HEK293T (cell line): ENCODE measurements at regions not wholly inside any gene's neighbourhood (a gene's known extent, or its start where the extent isn't known, plus 50 kb on each side); places are given as distances from the start of the nearest gene placed in this dataset.

Experiments
- CTBP1 ChIP-seq: fragments of 450-650 bp; IDR thresholded peaks from 2 replicates; pipeline ENCODE4 v1.6.1; 2016; ENCODE audit warnings: borderline replicate concordance
- ELF4 ChIP-seq: fragments of 450-650 bp; IDR thresholded peaks from 2 replicates; pipeline ENCODE4 v1.6.1; 2017; ENCODE audit warnings: antibody characterized with exemption
- FOXA1 ChIP-seq: fragments of 450-650 bp; IDR thresholded peaks from 2 replicates; pipeline ENCODE4 v1.6.1; 2016; ENCODE audit warnings: mild to moderate bottlenecking
- FOXK2 ChIP-seq: fragments of 450-650 bp; IDR thresholded peaks from 2 replicates; pipeline ENCODE4 v1.6.1; 2016; ENCODE audit warnings: mild to moderate bottlenecking
- FOXM1 ChIP-seq: fragments of 450-650 bp; IDR thresholded peaks from 2 replicates; pipeline ENCODE4 v1.6.1; 2017; ENCODE audit warnings: mild to moderate bottlenecking, borderline replicate concordance
- HDGF ChIP-seq: fragments of 450-650 bp; IDR thresholded peaks from 2 replicates; pipeline ENCODE4 v1.6.1; 2017; ENCODE audit warnings: antibody characterized with exemption, borderline replicate concordance
- SP1 ChIP-seq: fragments of 450-650 bp; IDR thresholded peaks from 2 replicates; pipeline ENCODE4 v1.6.1; 2017
- SUZ12 ChIP-seq: fragments of 450-650 bp; IDR thresholded peaks from 2 replicates; pipeline ENCODE4 v1.6.1; 2016; ENCODE audit warnings: mild to moderate bottlenecking
- ZNF384 ChIP-seq: fragments of 450-650 bp; IDR thresholded peaks from 2 replicates; pipeline ENCODE4 v1.6.1; 2016
- TF ChIP-seq, protein P1 (sequence below): fragments of 450-650 bp; IDR thresholded peaks from 2 replicates; pipeline ENCODE4 v1.6.1; 2016

GRCh38 chr15:38810686-38811085, 246.1 kb upstream of the RASGRP1 start:
- TF ChIP-seq, protein P1, sequence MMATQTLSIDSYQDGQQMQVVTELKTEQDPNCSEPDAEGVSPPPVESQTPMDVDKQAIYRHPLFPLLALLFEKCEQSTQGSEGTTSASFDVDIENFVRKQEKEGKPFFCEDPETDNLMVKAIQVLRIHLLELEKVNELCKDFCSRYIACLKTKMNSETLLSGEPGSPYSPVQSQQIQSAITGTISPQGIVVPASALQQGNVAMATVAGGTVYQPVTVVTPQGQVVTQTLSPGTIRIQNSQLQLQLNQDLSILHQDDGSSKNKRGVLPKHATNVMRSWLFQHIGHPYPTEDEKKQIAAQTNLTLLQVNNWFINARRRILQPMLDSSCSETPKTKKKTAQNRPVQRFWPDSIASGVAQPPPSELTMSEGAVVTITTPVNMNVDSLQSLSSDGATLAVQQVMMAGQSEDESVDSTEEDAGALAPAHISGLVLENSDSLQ: no peak
- TF ChIP-seq SP1 (no peak), CTBP1 (no peak), FOXK2 (no peak), ELF4 (no peak), SUZ12 (no peak), HDGF (no peak), FOXM1 (no peak), FOXA1 (no peak), ZNF384 (no peak)
